Caco-2 (cell line): ENCODE measurements at regions not wholly inside any gene's neighbourhood (a gene's known extent, or its start where the extent isn't known, plus 50 kb on each side); places are given as distances from the start of the nearest gene placed in this dataset.

Experiments
- BruUV-seq: library from RNA; stranded (reverse); fragments of 400-500 nt; replicated peaks from 2 replicates; lab custom pipeline; 2021; lab: Mats Ljungman, UMichigan
- CTCF ChIA-PET: fragments of 300-600 bp; sonication (Branson Sonifier 250); formaldehyde crosslinking; loops from one replicate; lab custom pipeline; 2022; ENCODE audit warnings: antibody characterized with exemption; lab: Charles Lee
- POLR2A ChIA-PET: fragments of 300-600 bp; sonication (Branson Sonifier 250); formaldehyde crosslinking; loops from one replicate; lab custom pipeline; 2022; ENCODE audit warnings: antibody characterized with exemption; lab: Charles Lee
- DNase-seq, 2 experiments: peaks; one replicate each; pipeline versions ENCODE4 v3.0.0 to v3.0.0-alpha.2; 2020 to 2022
- H3K27me3 ChIP-seq: replicated peaks from 2 replicates; pipeline ENCODE4 v1.6.0; 2011; ENCODE audit warnings: low read length; ENCODE audit not compliant: control insufficient read depth, insufficient read depth
- H3K36me3 ChIP-seq: 2 replicates; pipeline ENCODE4 v1.5.1; 2011; ENCODE audit warnings: low read length; ENCODE audit not compliant: control insufficient read depth, insufficient read depth
- H3K4me1 ChIP-seq: fragments of 250-450 bp; sonication (Bioruptor Pico); 2 replicates; pipeline ENCODE4 v1.5.1; 2020; ENCODE audit warnings: mild to moderate bottlenecking
- H3K4me3 ChIP-seq: 2 replicates; pipeline ENCODE4 v1.5.1; 2011; ENCODE audit warnings: low read depth, mild to moderate bottlenecking, control low read depth, low read length
- H3K9me3 ChIP-seq: fragments of 250-450 bp; sonication (Bioruptor Pico); 2 replicates; pipeline ENCODE4 v1.5.1; 2020; ENCODE audit warnings: mild to moderate bottlenecking, moderate library complexity
- H3K27ac Mint-ChIP-seq: one replicate; pipeline ENCODE4 v1.8.0; 2022; ENCODE audit warnings: mixed read lengths; ENCODE audit not compliant: unreplicated experiment
- H3K27me3 Mint-ChIP-seq: one replicate; pipeline ENCODE4 v1.8.0; 2022; ENCODE audit warnings: mixed read lengths; ENCODE audit not compliant: insufficient read depth, unreplicated experiment
- H3K36me3 Mint-ChIP-seq: one replicate; pipeline ENCODE4 v1.8.0; 2022; ENCODE audit warnings: mild to moderate bottlenecking, mixed read lengths; ENCODE audit not compliant: insufficient read depth, unreplicated experiment
- H3K4me1 Mint-ChIP-seq: one replicate; pipeline ENCODE4 v1.8.0; 2022; ENCODE audit warnings: low read depth, mixed read lengths; ENCODE audit not compliant: unreplicated experiment
- H3K4me3 Mint-ChIP-seq: one replicate; pipeline ENCODE4 v1.8.0; 2022; ENCODE audit warnings: mild to moderate bottlenecking, moderate library complexity, mixed read lengths; ENCODE audit not compliant: unreplicated experiment
- H3K9me3 Mint-ChIP-seq: one replicate; pipeline ENCODE4 v1.8.0; 2022; ENCODE audit warnings: mixed read lengths; ENCODE audit not compliant: unreplicated experiment
- CTCF ChIP-seq, 2 experiments: fragments of 200-600 bp in 1 of 2; IDR thresholded peaks; 1 replicate in 1 of 2; 2 replicates in 1 of 2; pipeline versions ENCODE4 v1.5.1 to v1.8.0; 2011 to 2022; ENCODE audit warnings: antibody characterized with exemption in 1 of 2, control low read depth in 1 of 2, inconsistent platforms in 1 of 2, low read depth in 1 of 2, low read length in 1 of 2, mild to moderate bottlenecking in 1 of 2, moderate library complexity in 1 of 2; ENCODE audit not compliant: insufficient read depth in 1 of 2, severe bottlenecking in 1 of 2, unreplicated experiment in 1 of 2
- intact Hi-C: fragments of 100-400 bp; cut with micrococcal nuclease; formaldehyde crosslinking; loops from one replicate; pipeline ENCODE4 v1.10.0; 2022; ENCODE audit not compliant: unreplicated experiment

GRCh38 chr1:103327054-103327719 is 198.3 kb upstream of the RNPC3 start:
- no TSS peak for BruUV-seq
- no peaks in the 10 kb centered on the region for H3K9me3 ChIP-seq
- no peaks in the 10 kb centered on the region for H3K4me1 Mint-ChIP-seq
- no peaks in the 10 kb centered on the region for H3K27me3 ChIP-seq
- H3K4me3 Mint-ChIP-seq: no peak overlapping the region
- H3K36me3 Mint-ChIP-seq: no peaks in the 10 kb centered on the region
- H3K9me3 Mint-ChIP-seq: peaks cover 6% of the 10 kb centered on the region
- intact Hi-C loops: no loop called here
- no peaks in the 10 kb centered on the region for H3K36me3 ChIP-seq
- CTCF ChIA-PET: no interaction called here
- no peak for DNase-seq
- H3K4me1 ChIP-seq: no peaks in the 10 kb centered on the region
- no peaks in the 10 kb centered on the region for H3K27me3 Mint-ChIP-seq
- no peak for TF ChIP-seq CTCF (IDR thresholded peaks at IDR 0.05; ENCODE audit: insufficient read depth in 1 of 2, low read depth in 1 of 2, low read length in 1 of 2, severe bottlenecking in 1 of 2, unreplicated experiment in 1 of 2)
- H3K27ac Mint-ChIP-seq: no peak overlapping the region
- no peak overlapping the region for H3K4me3 ChIP-seq
- POLR2A ChIA-PET: no interaction called here

GRCh38 chr1:103326595-103326994 is 198.9 kb upstream of the RNPC3 start:
- intact Hi-C loops: no loop called here
- Histone ChIP-seq H3K4me3 (no peak overlapping the region), H3K9me3 (no peaks in the 10 kb centered on the region), H3K4me1 (no peaks in the 10 kb centered on the region), H3K36me3 (no peaks in the 10 kb centered on the region), H3K27me3 (no peaks in the 10 kb centered on the region)
- CTCF ChIA-PET: no interaction called here
- BruUV-seq: no TSS peak
- no peaks in the 10 kb centered on the region for H3K4me1 Mint-ChIP-seq
- TF ChIP-seq CTCF (IDR thresholded peaks at IDR 0.05; ENCODE audit: insufficient read depth in 1 of 2, low read depth in 1 of 2, low read length in 1 of 2, severe bottlenecking in 1 of 2, unreplicated experiment in 1 of 2): no peak
- no peaks in the 10 kb centered on the region for H3K36me3 Mint-ChIP-seq
- no peak overlapping the region for H3K27ac Mint-ChIP-seq
- no peak for DNase-seq
- POLR2A ChIA-PET: no interaction called here
- no peaks in the 10 kb centered on the region for H3K27me3 Mint-ChIP-seq
- no peak overlapping the region for H3K4me3 Mint-ChIP-seq
- H3K9me3 Mint-ChIP-seq: peaks cover 6% of the 10 kb centered on the region

- Mint-ChIP-seq H3K27me3 (no peaks in the 10 kb centered on the region), H3K9me3 (no peaks in the 10 kb centered on the region), H3K4me1 (no peaks in the 10 kb centered on the region), H3K27ac (no peak overlapping the region), H3K4me3 (no peak overlapping the region), H3K36me3 (no peaks in the 10 kb centered on the region)
- no peak for DNase-seq
- CTCF ChIA-PET: no interaction called here
- POLR2A ChIA-PET: no interaction called here
- no peaks in the 10 kb centered on the region for H3K9me3 ChIP-seq
- H3K4me1 ChIP-seq: no peaks in the 10 kb centered on the region
- no peaks in the 10 kb centered on the region for H3K36me3 ChIP-seq
- intact Hi-C loops: no loop called here
- H3K4me3 ChIP-seq: no peak overlapping the region
- BruUV-seq: no TSS peak
- TF ChIP-seq CTCF (IDR thresholded peaks at IDR 0.05; ENCODE audit: insufficient read depth in 1 of 2, low read depth in 1 of 2, low read length in 1 of 2, severe bottlenecking in 1 of 2, unreplicated experiment in 1 of 2): no peak
- no peaks in the 10 kb centered on the region for H3K27me3 ChIP-seq
These were observed 201.5 kb upstream of the COL11A1 start for GRCh38 chr1:103309786-103310185.
